ES-I3 (cell line): ENCODE measurements at regions not wholly inside any gene's neighbourhood (a gene's known extent, or its start where the extent isn't known, plus 50 kb on each side); places are given as distances from the start of the nearest gene placed in this dataset.

Source experiments
- H3K36me3 ChIP-seq: 2 replicates; pipeline ENCODE4 v1.6.1; 2013; ENCODE audit warnings: mild to moderate bottlenecking, low read length, control low read depth, moderate library complexity; ENCODE audit not compliant: insufficient read depth
- H3K4me1 ChIP-seq: 2 replicates; pipeline ENCODE4 v1.6.1; 2013; ENCODE audit warnings: mild to moderate bottlenecking, control low read depth, low read length; ENCODE audit not compliant: insufficient read depth
- H3K9ac ChIP-seq: 2 replicates; pipeline ENCODE4 v1.6.1; 2013; ENCODE audit warnings: low read depth, mild to moderate bottlenecking, low read length, moderate library complexity
- H3K9me3 ChIP-seq: 2 replicates; pipeline ENCODE4 v1.6.1; 2013; ENCODE audit warnings: mild to moderate bottlenecking, low read length, moderate library complexity; ENCODE audit not compliant: control insufficient read depth, insufficient read depth

GRCh38 chr6:105633814-105634213 lies 230.9 kb upstream of the PREP start:
- H3K9me3 ChIP-seq = peaks cover 4% of the 10 kb centered on the region; the same call in 1 of the 2 replicates
- H3K9ac ChIP-seq = no peak overlapping the region
- H3K4me1 ChIP-seq = no peaks in the 10 kb centered on the region
- H3K36me3 ChIP-seq = no peaks in the 10 kb centered on the region

GRCh38 chr6:105628156-105628860 lies 225.4 kb upstream of the PREP start:
- H3K9ac ChIP-seq = no peak overlapping the region

GRCh38 chr6:105626295-105627158 lies 223.6 kb upstream of the PREP start:
- Histone ChIP-seq H3K9me3 (no peaks in the 10 kb centered on the region), H3K4me1 (no peaks in the 10 kb centered on the region), H3K36me3 (no peaks in the 10 kb centered on the region), H3K9ac (no peak overlapping the region)

More at GRCh38 chr6:105628156-105628860, 225.4 kb upstream of the PREP start:
- Histone ChIP-seq H3K9me3 (no peaks in the 10 kb centered on the region), H3K36me3 (no peaks in the 10 kb centered on the region), H3K4me1 (no peaks in the 10 kb centered on the region)

- H3K9ac ChIP-seq = no peak overlapping the region
- no peaks in the 10 kb centered on the region for H3K9me3 ChIP-seq
- H3K4me1 ChIP-seq = no peaks in the 10 kb centered on the region
- no peaks in the 10 kb centered on the region for H3K36me3 ChIP-seq
Measured at GRCh38 chr6:105624021-105624420, 221.1 kb upstream of the PREP start.

GRCh38 chr6:105622226-105622625 lies 219.3 kb upstream of the PREP start:
- H3K4me1 ChIP-seq = no peaks in the 10 kb centered on the region
- H3K9me3 ChIP-seq = no peaks in the 10 kb centered on the region
- H3K36me3 ChIP-seq = no peaks in the 10 kb centered on the region
- no peak overlapping the region for H3K9ac ChIP-seq

- H3K9ac ChIP-seq = no peak overlapping the region
- no peaks in the 10 kb centered on the region for H3K9me3 ChIP-seq
- H3K4me1 ChIP-seq = no peaks in the 10 kb centered on the region
- H3K36me3 ChIP-seq = no peaks in the 10 kb centered on the region
Measured at GRCh38 chr6:105621564-105622175, 218.8 kb upstream of the PREP start.

GRCh38 chr6:105620878-105621277 lies 218.0 kb upstream of the PREP start:
- H3K9ac ChIP-seq = no peak overlapping the region

GRCh38 chr6:105619971-105620741 lies 217.3 kb upstream of the PREP start:
- Histone ChIP-seq H3K9me3 (no peaks in the 10 kb centered on the region), H3K36me3 (no peaks in the 10 kb centered on the region), H3K9ac (no peak overlapping the region), H3K4me1 (no peaks in the 10 kb centered on the region)

More at GRCh38 chr6:105620878-105621277, 218.0 kb upstream of the PREP start:
- no peaks in the 10 kb centered on the region for H3K36me3 ChIP-seq
- no peaks in the 10 kb centered on the region for H3K4me1 ChIP-seq
- no peaks in the 10 kb centered on the region for H3K9me3 ChIP-seq

GRCh38 chr6:105618247-105618646 lies 215.4 kb upstream of the PREP start:
- no peaks in the 10 kb centered on the region for H3K36me3 ChIP-seq
- no peak overlapping the region for H3K9ac ChIP-seq
- no peaks in the 10 kb centered on the region for H3K4me1 ChIP-seq
- no peaks in the 10 kb centered on the region for H3K9me3 ChIP-seq

GRCh38 chr6:105616521-105616920 lies 213.6 kb upstream of the PREP start:
- H3K36me3 ChIP-seq = no peaks in the 10 kb centered on the region
- H3K9me3 ChIP-seq = no peaks in the 10 kb centered on the region
- no peaks in the 10 kb centered on the region for H3K4me1 ChIP-seq
- no peak overlapping the region for H3K9ac ChIP-seq

- no peaks in the 10 kb centered on the region; the same call in 1 of the 2 replicates for H3K36me3 ChIP-seq
- H3K4me1 ChIP-seq = no peaks in the 10 kb centered on the region
- H3K9me3 ChIP-seq = no peaks in the 10 kb centered on the region
- no peak overlapping the region for H3K9ac ChIP-seq
Measured at GRCh38 chr6:105611606-105612005, 208.7 kb upstream of the PREP start.

GRCh38 chr6:105609375-105609991 lies 206.6 kb upstream of the PREP start:
- H3K9me3 ChIP-seq = no peaks in the 10 kb centered on the region
- H3K9ac ChIP-seq = no peak overlapping the region
- no peaks in the 10 kb centered on the region; the same call in 1 of the 2 replicates for H3K36me3 ChIP-seq
- H3K4me1 ChIP-seq = no peaks in the 10 kb centered on the region

GRCh38 chr6:105608711-105609374 lies 206.0 kb upstream of the PREP start:
- H3K4me1 ChIP-seq = no peaks in the 10 kb centered on the region
- no peaks in the 10 kb centered on the region for H3K9me3 ChIP-seq
- no peak overlapping the region for H3K9ac ChIP-seq
- H3K36me3 ChIP-seq = no peaks in the 10 kb centered on the region; the same call in 1 of the 2 replicates
